SK-N-SH (cell line): ENCODE measurements at regions not wholly inside any gene's neighbourhood (a gene's known extent, or its start where the extent isn't known, plus 50 kb on each side); places are given as distances from the start of the nearest gene placed in this dataset.

Experiments
- CTCF ChIA-PET: fragments of 300-600, 350-600 bp; formaldehyde crosslinking; extraction: SDS; loops from one replicate; lab custom pipeline; 2021; lab: Yijun Ruan, JAX
- POLR2A ChIA-PET: fragments of 350-600 bp; sonication (Branson Sonifier 250); formaldehyde crosslinking; extraction: SDS; loops from one replicate; lab custom pipeline; 2020; ENCODE audit warnings: antibody characterized with exemption, inconsistent platforms; lab: Yijun Ruan, JAX
- DNase-seq: peaks from one replicate; pipeline ENCODE4 v3.0.0; 2012
- H2AFZ ChIP-seq: fragments of 200-600 bp; sonication (generic); 2 replicates; pipeline ENCODE4 v1.8.1; 2016; ENCODE audit warnings: antibody characterized with exemption, mild to moderate bottlenecking, low read depth
- H3F3A ChIP-seq: fragments of 200-600 bp; sonication (generic); replicated peaks from 2 replicates; pipeline ENCODE3; 2016; ENCODE audit warnings: antibody characterized with exemption, mild to moderate bottlenecking; ENCODE audit not compliant: insufficient read depth
- H3K27ac ChIP-seq, 2 experiments: fragments of 200-500 bp in 1 of 2; fragments of 200-600 bp in 1 of 2; sonication (Bioruptor generic) in 1 of 2; sonication (generic), shearing (Covaris generic) in 1 of 2; 2 replicates each; pipeline versions ENCODE4 v1.5.1 to v1.6.1; 2014 to 2016; ENCODE audit warnings: low read depth in 2 of 2, inconsistent platforms in 1 of 2, low read length in 1 of 2, mild to moderate bottlenecking in 1 of 2, mixed read lengths in 1 of 2
- H3K27me3 ChIP-seq: fragments of 200-600 bp; sonication (generic), shearing (Covaris generic); 2 replicates; pipeline ENCODE4 v1.6.1; 2016; ENCODE audit warnings: mixed run types; ENCODE audit not compliant: insufficient read depth
- H3K36me3 ChIP-seq, 2 experiments: fragments of 200-500 bp in 1 of 2; fragments of 200-600 bp in 1 of 2; sonication (Bioruptor generic) in 1 of 2; sonication (generic) in 1 of 2; replicated peaks in 1 of 2; 2 replicates each; pipeline versions ENCODE3 to v1.5.1; 2014 to 2016; ENCODE audit warnings: low read length in 1 of 2, mild to moderate bottlenecking in 1 of 2; ENCODE audit not compliant: insufficient read depth in 2 of 2, control insufficient read depth in 1 of 2
- H3K4me1 ChIP-seq, 2 experiments: fragments of 200-500 bp in 1 of 2; fragments of 200-600 bp in 1 of 2; sonication (Bioruptor generic) in 1 of 2; sonication (generic), shearing (Covaris generic) in 1 of 2; 2 replicates each; pipeline versions ENCODE4 v1.5.1 to v1.6.1; 2014 to 2016; ENCODE audit warnings: low read depth in 1 of 2, low read length in 1 of 2, mixed run types in 1 of 2; ENCODE audit not compliant: insufficient read depth in 2 of 2, control insufficient read depth in 1 of 2
- H3K4me2 ChIP-seq: fragments of 200-600 bp; sonication (generic), shearing (Covaris generic); 2 replicates; pipeline ENCODE4 v1.6.1; 2017; ENCODE audit warnings: mixed run types
- H3K4me3 ChIP-seq, 2 experiments: fragments of 200-500 bp in 1 of 2; fragments of 200-600 bp in 1 of 2; sonication (Bioruptor generic) in 1 of 2; sonication (generic), shearing (Covaris generic) in 1 of 2; 2 replicates each; pipeline versions ENCODE4 v1.5.1 to v1.8.1; 2014 to 2016; ENCODE audit warnings: low read depth in 2 of 2, inconsistent platforms in 1 of 2, low read length in 1 of 2, mild to moderate bottlenecking in 1 of 2, mixed read lengths in 1 of 2, moderate library complexity in 1 of 2
- H3K79me2 ChIP-seq: fragments of 200-600 bp; sonication (generic); 2 replicates; pipeline ENCODE4 v1.8.1; 2017; ENCODE audit warnings: mild to moderate bottlenecking; ENCODE audit not compliant: insufficient read depth
- H3K9ac ChIP-seq: fragments of 200-600 bp; sonication (generic); 2 replicates; pipeline ENCODE4 v1.6.1; 2017; ENCODE audit warnings: mixed run types
- H3K9me2 ChIP-seq: fragments of 200-600 bp; sonication (generic); 2 replicates; pipeline ENCODE4 v1.6.1; 2017; ENCODE audit warnings: mixed run types
- H3K9me3 ChIP-seq: fragments of 200-600 bp; sonication (generic); 2 replicates; pipeline ENCODE4 v1.6.1; 2017; ENCODE audit warnings: mixed run types, mild to moderate bottlenecking, moderate library complexity
- H4K20me1 ChIP-seq: fragments of 200-600 bp; sonication (generic); 2 replicates; pipeline ENCODE4 v1.6.1; 2017; ENCODE audit warnings: mild to moderate bottlenecking, mixed run types; ENCODE audit not compliant: insufficient read depth
- CHD2 ChIP-seq: fragments of 150-350 bp; IDR thresholded peaks from 2 replicates; pipeline ENCODE4 v1.6.1; 2018; ENCODE audit warnings: low read length; ENCODE audit not compliant: partially characterized antibody
- CTCF ChIP-seq: fragments of 200-600 bp; sonication (generic); IDR thresholded peaks from 2 replicates; pipeline ENCODE4 v1.6.1; 2017; ENCODE audit warnings: antibody characterized with exemption, mild to moderate bottlenecking, moderate library complexity
- ELF1 ChIP-seq: IDR thresholded peaks from 2 replicates; pipeline ENCODE4 v1.4.0; 2012
- FOSL2 ChIP-seq: IDR thresholded peaks from 2 replicates; pipeline ENCODE4 v1.4.0; 2012; ENCODE audit warnings: low read depth, mild to moderate bottlenecking, moderate library complexity, borderline replicate concordance
- FOXJ3 ChIP-seq: sonication (generic); formaldehyde crosslinking; IDR thresholded peaks from 2 replicates; pipeline ENCODE4 v1.5.1; 2020; ENCODE audit warnings: mild to moderate bottlenecking, missing genetic modification reagents
- FOXM1 ChIP-seq: IDR thresholded peaks from 2 replicates; pipeline ENCODE4 v1.4.0; 2012; ENCODE audit warnings: low read depth, mild to moderate bottlenecking
- GABPA ChIP-seq: IDR thresholded peaks from 2 replicates; pipeline ENCODE4 v1.4.0; 2012; ENCODE audit warnings: low read depth, mild to moderate bottlenecking
- JUND ChIP-seq: IDR thresholded peaks from 2 replicates; pipeline ENCODE4 v1.4.0; 2012
- NFIC ChIP-seq: IDR thresholded peaks from 2 replicates; pipeline ENCODE4 v1.4.0; 2012; ENCODE audit warnings: borderline replicate concordance
- NRF1 ChIP-seq: IDR thresholded peaks from 2 replicates; pipeline ENCODE4 v1.6.1; 2012; ENCODE audit warnings: low read depth, mild to moderate bottlenecking, low read length
- POLR2AphosphoS5 ChIP-seq: IDR thresholded peaks from 2 replicates; pipeline ENCODE4 v1.6.1; 2012; ENCODE audit warnings: low read depth, low read length
- RCOR1 ChIP-seq: fragments of 150-350 bp; IDR thresholded peaks from 2 replicates; pipeline ENCODE4 v1.6.1; 2017; ENCODE audit warnings: antibody characterized with exemption, low read length
- REST ChIP-seq: IDR thresholded peaks from 2 replicates; pipeline ENCODE4 v1.6.1; 2012; ENCODE audit warnings: mild to moderate bottlenecking, low read depth, low read length, moderate library complexity
- SIN3A ChIP-seq: IDR thresholded peaks from 2 replicates; pipeline ENCODE4 v1.6.1; 2012; ENCODE audit warnings: low read depth, mild to moderate bottlenecking, low read length, moderate library complexity, borderline replicate concordance
- SMC3 ChIP-seq: IDR thresholded peaks from 2 replicates; pipeline ENCODE4 v1.6.1; 2012; ENCODE audit warnings: low read depth, low read length, improper control_type of control experiment
- TCF12 ChIP-seq: IDR thresholded peaks from 2 replicates; pipeline ENCODE4 v1.4.0; 2012
- USF1 ChIP-seq: IDR thresholded peaks from 2 replicates; pipeline ENCODE4 v1.4.0; 2012; ENCODE audit warnings: low read depth, borderline replicate concordance
- USF2 ChIP-seq: fragments of 150-350 bp; IDR thresholded peaks from 2 replicates; pipeline ENCODE4 v1.6.1; 2017; ENCODE audit warnings: antibody characterized with exemption, low read length, low read depth, borderline replicate concordance
- WGBS: methylation state at CpG from one replicate; pipeline ENCODE4 v1.1.6; 2017; ENCODE audit warnings: low lambda C conversion rate; 5-methylcytosine and 5-hydroxymethylcytosine counted together
- TF ChIP-seq, protein P1 (sequence below): IDR thresholded peaks from 2 replicates; pipeline ENCODE4 v1.4.0; 2012; ENCODE audit warnings: low read depth
- TF ChIP-seq, protein P2 (sequence below): IDR thresholded peaks from 2 replicates; pipeline ENCODE4; 2012

DNA sequence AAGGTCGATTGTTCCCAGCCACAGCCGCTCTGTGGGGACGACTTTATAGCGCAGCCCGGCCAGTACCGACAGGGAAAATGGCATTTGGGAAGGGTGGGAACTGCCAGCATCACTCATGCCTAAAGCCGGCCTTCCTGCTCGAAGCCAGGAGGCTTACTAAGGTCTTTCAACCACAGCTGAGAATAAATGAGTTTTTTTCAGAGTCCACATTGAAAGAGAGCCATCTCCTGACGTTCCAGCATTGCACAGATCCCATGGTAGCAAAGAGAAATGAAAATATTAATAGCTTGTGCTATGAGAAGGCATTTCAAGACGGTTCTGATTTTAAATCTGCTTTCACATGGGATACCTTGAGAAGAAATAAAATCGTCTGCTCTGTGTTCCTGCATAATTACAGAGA lies 230.2 kb upstream of the IGF1R start:
- Histone ChIP-seq H2AFZ (no peak overlapping the region), H3K9ac (no peak overlapping the region), H3K36me3 (no peaks in the 10 kb centered on the region), H3K27ac (no peak overlapping the region), H3K4me3 (no peak overlapping the region), H3K4me1 (peaks cover 0 to 4% of the 10 kb centered on the region in 2 experiments; a peak in 1 of 4 replicates), H3K4me2 (no peak overlapping the region), H4K20me1 (no peaks in the 10 kb centered on the region), H3K79me2 (no peaks in the 10 kb centered on the region), H3K9me2 (no peaks in the 10 kb centered on the region), H3F3A (no peaks in the 10 kb centered on the region), H3K9me3 (no peaks in the 10 kb centered on the region), H3K27me3 (peaks cover 67% of the 10 kb centered on the region)
- POLR2A ChIA-PET, result no interaction called here
- WGBS, result 12% methylated on average over 10 of the region's 11 CpGs
- TF ChIP-seq NRF1, result no peak
- no peak for TF ChIP-seq REST
- no peak for TF ChIP-seq USF2
- TF ChIP-seq, protein P1, sequence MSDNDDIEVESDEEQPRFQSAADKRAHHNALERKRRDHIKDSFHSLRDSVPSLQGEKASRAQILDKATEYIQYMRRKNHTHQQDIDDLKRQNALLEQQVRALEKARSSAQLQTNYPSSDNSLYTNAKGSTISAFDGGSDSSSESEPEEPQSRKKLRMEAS, result no peak
- no peak for TF ChIP-seq FOSL2
- TF ChIP-seq SMC3, result no peak
- no peak for TF ChIP-seq TCF12
- no peak for TF ChIP-seq FOXM1
- TF ChIP-seq, protein P2, sequence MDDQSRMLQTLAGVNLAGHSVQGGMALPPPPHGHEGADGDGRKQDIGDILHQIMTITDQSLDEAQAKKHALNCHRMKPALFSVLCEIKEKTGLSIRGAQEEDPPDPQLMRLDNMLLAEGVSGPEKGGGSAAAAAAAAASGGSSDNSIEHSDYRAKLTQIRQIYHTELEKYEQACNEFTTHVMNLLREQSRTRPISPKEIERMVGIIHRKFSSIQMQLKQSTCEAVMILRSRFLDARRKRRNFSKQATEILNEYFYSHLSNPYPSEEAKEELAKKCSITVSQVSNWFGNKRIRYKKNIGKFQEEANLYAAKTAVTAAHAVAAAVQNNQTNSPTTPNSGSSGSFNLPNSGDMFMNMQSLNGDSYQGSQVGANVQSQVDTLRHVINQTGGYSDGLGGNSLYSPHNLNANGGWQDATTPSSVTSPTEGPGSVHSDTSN, result no peak
- no peak for TF ChIP-seq GABPA
- no peak for TF ChIP-seq USF1
- no peak for TF ChIP-seq FOXJ3 (CRISPR knock-in tag)
- TF ChIP-seq NFIC, result no peak
- no peak for TF ChIP-seq ELF1
- TF ChIP-seq CTCF, result no peak
- no peak for TF ChIP-seq POLR2AphosphoS5
- no peak for TF ChIP-seq RCOR1
- no peak for TF ChIP-seq JUND
- no peak for TF ChIP-seq SIN3A
- TF ChIP-seq CHD2, result no peak
- no peak for DNase-seq
- CTCF ChIA-PET, result interaction anchor here (6.1 to 7.7 kb wide), 2 partner anchors 12 to 106 kb away, joined by 47 to 82 read pairs; no protein-coding TSS in a partner anchor
